ENCODE measurements at regions not wholly inside any gene's neighbourhood (a gene's known extent, or its start where the extent isn't known, plus 50 kb on each side); places are given as distances from the start of the nearest gene placed in this dataset.
"Not testable (repeated sequence)": the region's sequence is repeated elsewhere in the genome, so short reads cannot be mapped to it uniquely, and the experiment has no call there.

GRCh38 chr7:122248472-122248871 is 56.1 kb downstream of the FEZF1 start:
- DNase-seq, result no peak

- not testable (repeated sequence) for DNase-seq
Measured at GRCh38 chr7:122238729-122239128, 65.8 kb downstream of the FEZF1 start.

GRCh38 chr7:122238297-122238696 is 66.3 kb downstream of the FEZF1 start:
- DNase-seq, result not testable (repeated sequence)

- no peak for DNase-seq
Measured at GRCh38 chr7:122225874-122226273, 78.7 kb downstream of the FEZF1 start.

- DNase-seq, result peak in 1 of 2 donors; percentile 31
Measured at GRCh38 chr7:122219253-122219865, 75.3 kb upstream of the AASS start.

- no peak for DNase-seq
Measured at GRCh38 chr7:122217125-122217524, 73.1 kb upstream of the AASS start.

- no peak for DNase-seq
Measured at GRCh38 chr7:122212754-122213153, 68.7 kb upstream of the AASS start.

- no peak for DNase-seq
Measured at GRCh38 chr7:122211362-122211761, 67.3 kb upstream of the AASS start.

- no peak for DNase-seq
Measured at GRCh38 chr7:122206985-122207384, 62.9 kb upstream of the AASS start.

GRCh38 chr7:122203814-122204213 is 59.8 kb upstream of the AASS start:
- DNase-seq, result no peak

GRCh38 chr7:122200888-122201287 is 56.8 kb upstream of the AASS start:
- DNase-seq, result no peak

- DNase-seq, result no peak
Measured at GRCh38 chr7:122199171-122199570, 55.1 kb upstream of the AASS start.

GRCh38 chr7:122198581-122198980 is 54.5 kb upstream of the AASS start:
- no peak for DNase-seq
